HL-60 (cell line): ENCODE measurements at regions not wholly inside any gene's neighbourhood (a gene's known extent, or its start where the extent isn't known, plus 50 kb on each side); places are given as distances from the start of the nearest gene placed in this dataset.

Source experiments
- DNase-seq, 2 experiments: peaks; one replicate each; pipeline ENCODE4 v3.0.0-alpha.2; 2010 to 2020; ENCODE audit warnings: low read depth in 1 of 2, low spot score in 1 of 2
- H3K27ac ChIP-seq: fragments of 250-450 bp; sonication (Bioruptor Pico); replicated peaks from 2 replicates; pipeline ENCODE4 v1.5.1; 2020; ENCODE audit warnings: mild to moderate bottlenecking, moderate library complexity
- H3K27me3 ChIP-seq: fragments of 250-450 bp; sonication (Bioruptor Pico); 2 replicates; pipeline ENCODE4 v1.5.1; 2021; ENCODE audit warnings: mild to moderate bottlenecking, moderate library complexity; ENCODE audit not compliant: insufficient read depth, poor library complexity, severe bottlenecking
- H3K4me3 ChIP-seq: replicated peaks from 2 replicates; pipeline ENCODE4 v1.5.1; 2011; ENCODE audit warnings: mild to moderate bottlenecking, control low read depth, low read length; ENCODE audit not compliant: insufficient read depth
- GABPA ChIP-seq: IDR thresholded peaks from 2 replicates; pipeline ENCODE4 v1.6.1; 2012; ENCODE audit warnings: low read depth
- POLR2AphosphoS5 ChIP-seq: IDR thresholded peaks from 2 replicates; pipeline ENCODE4 v1.6.1; 2012; ENCODE audit warnings: low read depth
- SPI1 ChIP-seq: IDR thresholded peaks from 2 replicates; pipeline ENCODE4 v1.6.1; 2012; ENCODE audit warnings: low read depth, mild to moderate bottlenecking, borderline replicate concordance
- TF ChIP-seq, protein P1 (sequence below): IDR thresholded peaks from one replicate; pipeline ENCODE4 v1.5.1; 2011; ENCODE audit warnings: low read length, control low read depth, inconsistent platforms; ENCODE audit not compliant: insufficient read depth
- TF ChIP-seq, protein P2 (sequence below): IDR thresholded peaks from 2 replicates; pipeline ENCODE4 v1.6.1; 2012; ENCODE audit warnings: low read depth; ENCODE audit not compliant: insufficient replicate concordance

DNA sequence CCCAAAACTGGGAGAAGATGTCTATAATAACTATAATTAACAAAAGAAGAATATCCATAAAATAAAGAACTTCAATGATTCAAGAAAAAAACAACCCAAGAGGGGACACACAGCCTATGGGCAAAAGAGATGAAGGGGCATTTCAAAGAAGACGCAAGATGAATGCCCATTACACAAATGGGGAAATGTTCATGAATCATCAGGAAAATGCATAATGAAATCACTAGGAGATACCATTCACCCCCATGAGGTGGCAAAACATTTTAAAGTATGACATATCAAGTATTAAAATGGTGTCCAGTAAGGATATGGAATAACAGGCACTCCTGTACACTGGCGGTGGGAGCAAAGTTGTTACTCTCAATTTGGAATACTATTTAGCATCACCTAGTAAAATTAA, 183.3 kb downstream of the TXNL1 start:
- TF ChIP-seq POLR2AphosphoS5, result no peak
- no peak for TF ChIP-seq SPI1
- TF ChIP-seq, protein P1, sequence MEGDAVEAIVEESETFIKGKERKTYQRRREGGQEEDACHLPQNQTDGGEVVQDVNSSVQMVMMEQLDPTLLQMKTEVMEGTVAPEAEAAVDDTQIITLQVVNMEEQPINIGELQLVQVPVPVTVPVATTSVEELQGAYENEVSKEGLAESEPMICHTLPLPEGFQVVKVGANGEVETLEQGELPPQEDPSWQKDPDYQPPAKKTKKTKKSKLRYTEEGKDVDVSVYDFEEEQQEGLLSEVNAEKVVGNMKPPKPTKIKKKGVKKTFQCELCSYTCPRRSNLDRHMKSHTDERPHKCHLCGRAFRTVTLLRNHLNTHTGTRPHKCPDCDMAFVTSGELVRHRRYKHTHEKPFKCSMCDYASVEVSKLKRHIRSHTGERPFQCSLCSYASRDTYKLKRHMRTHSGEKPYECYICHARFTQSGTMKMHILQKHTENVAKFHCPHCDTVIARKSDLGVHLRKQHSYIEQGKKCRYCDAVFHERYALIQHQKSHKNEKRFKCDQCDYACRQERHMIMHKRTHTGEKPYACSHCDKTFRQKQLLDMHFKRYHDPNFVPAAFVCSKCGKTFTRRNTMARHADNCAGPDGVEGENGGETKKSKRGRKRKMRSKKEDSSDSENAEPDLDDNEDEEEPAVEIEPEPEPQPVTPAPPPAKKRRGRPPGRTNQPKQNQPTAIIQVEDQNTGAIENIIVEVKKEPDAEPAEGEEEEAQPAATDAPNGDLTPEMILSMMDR, result no peak
- TF ChIP-seq, protein P2, sequence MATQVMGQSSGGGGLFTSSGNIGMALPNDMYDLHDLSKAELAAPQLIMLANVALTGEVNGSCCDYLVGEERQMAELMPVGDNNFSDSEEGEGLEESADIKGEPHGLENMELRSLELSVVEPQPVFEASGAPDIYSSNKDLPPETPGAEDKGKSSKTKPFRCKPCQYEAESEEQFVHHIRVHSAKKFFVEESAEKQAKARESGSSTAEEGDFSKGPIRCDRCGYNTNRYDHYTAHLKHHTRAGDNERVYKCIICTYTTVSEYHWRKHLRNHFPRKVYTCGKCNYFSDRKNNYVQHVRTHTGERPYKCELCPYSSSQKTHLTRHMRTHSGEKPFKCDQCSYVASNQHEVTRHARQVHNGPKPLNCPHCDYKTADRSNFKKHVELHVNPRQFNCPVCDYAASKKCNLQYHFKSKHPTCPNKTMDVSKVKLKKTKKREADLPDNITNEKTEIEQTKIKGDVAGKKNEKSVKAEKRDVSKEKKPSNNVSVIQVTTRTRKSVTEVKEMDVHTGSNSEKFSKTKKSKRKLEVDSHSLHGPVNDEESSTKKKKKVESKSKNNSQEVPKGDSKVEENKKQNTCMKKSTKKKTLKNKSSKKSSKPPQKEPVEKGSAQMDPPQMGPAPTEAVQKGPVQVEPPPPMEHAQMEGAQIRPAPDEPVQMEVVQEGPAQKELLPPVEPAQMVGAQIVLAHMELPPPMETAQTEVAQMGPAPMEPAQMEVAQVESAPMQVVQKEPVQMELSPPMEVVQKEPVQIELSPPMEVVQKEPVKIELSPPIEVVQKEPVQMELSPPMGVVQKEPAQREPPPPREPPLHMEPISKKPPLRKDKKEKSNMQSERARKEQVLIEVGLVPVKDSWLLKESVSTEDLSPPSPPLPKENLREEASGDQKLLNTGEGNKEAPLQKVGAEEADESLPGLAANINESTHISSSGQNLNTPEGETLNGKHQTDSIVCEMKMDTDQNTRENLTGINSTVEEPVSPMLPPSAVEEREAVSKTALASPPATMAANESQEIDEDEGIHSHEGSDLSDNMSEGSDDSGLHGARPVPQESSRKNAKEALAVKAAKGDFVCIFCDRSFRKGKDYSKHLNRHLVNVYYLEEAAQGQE, result no peak
- no peak for TF ChIP-seq GABPA
- H3K27me3 ChIP-seq, result no peaks in the 10 kb centered on the region
- H3K27ac ChIP-seq, result no peak overlapping the region
- no peak overlapping the region for H3K4me3 ChIP-seq
- no peak for DNase-seq

DNA sequence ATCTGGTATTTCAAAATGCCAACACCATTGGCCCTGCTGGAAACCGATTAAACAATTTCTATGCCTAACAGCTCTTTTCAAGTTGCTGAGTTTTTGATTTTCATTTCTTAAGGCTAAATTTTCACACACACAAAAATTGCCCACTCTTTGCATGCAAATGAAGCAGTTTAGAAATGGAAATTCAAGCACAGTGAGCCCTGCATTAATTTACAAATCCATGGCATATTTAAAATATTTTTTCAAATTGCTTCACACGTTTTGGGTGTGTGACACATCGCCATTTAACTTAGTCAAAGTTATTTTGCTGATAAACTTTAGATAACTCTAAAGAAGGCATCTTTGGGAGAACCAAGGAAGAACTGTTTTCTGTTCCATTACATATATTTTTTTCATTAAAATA, 184.8 kb downstream of the TXNL1 start:
- DNase-seq, result no peak
- Histone ChIP-seq H3K27ac (no peak overlapping the region), H3K27me3 (no peaks in the 10 kb centered on the region), H3K4me3 (no peak overlapping the region)
- TF ChIP-seq, protein P2, result no peak
- TF ChIP-seq SPI1, result no peak
- no peak for TF ChIP-seq GABPA
- no peak for TF ChIP-seq POLR2AphosphoS5
- TF ChIP-seq, protein P1, result no peak

DNA sequence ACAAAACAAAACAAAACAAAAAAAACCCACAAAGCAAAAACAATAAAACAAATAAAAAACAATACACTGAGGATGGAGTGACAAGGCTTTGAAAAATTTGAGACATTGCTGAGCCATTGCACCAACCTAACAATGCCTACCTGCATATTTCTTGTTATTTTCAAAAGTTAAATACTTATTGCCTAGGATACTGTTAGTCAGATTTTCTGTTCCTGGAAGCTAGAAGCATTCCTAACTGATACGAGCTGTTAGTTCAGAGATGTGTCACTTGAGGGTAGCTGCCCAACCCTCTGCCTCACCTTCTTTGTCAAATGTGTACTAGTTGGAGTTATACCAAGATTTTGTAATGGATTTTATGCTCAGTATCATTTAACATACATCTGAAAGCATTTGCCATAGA, 187.2 kb downstream of the TXNL1 start:
- TF ChIP-seq, protein P1, result no peak
- TF ChIP-seq GABPA, result no peak
- TF ChIP-seq POLR2AphosphoS5, result no peak
- TF ChIP-seq, protein P2, result no peak
- no peak for TF ChIP-seq SPI1

More for the DNA sequence above, 187.2 kb downstream of the TXNL1 start:
- DNase-seq, result no peak
- Histone ChIP-seq H3K27ac (no peak overlapping the region), H3K4me3 (no peak overlapping the region), H3K27me3 (no peaks in the 10 kb centered on the region)
